ENCODE measurements at regions not wholly inside any gene's neighbourhood (a gene's known extent, or its start where the extent isn't known, plus 50 kb on each side); places are given as distances from the start of the nearest gene placed in this dataset.

DNA sequence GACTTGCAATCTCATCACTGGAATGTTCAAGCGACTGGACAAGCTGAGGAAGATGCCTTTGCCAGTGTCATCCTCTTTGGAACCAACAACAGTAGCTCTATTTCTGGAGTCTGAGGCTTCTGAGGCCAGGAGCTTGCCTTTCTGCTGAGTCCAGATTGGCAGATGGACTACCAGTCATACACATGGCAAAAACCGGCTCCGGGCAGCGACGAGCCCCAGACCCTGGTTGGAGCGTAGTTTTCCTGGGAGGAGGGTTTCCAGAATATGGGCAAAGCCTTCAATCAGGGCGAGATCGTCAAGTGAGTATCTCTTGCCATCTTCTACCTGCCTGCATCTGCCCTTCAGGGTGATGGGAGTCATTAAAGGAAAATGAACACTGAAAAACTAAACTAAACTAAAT, 807.9 kb downstream of the C4orf33 start:
- Histone ChIP-seq H3K27me3 (no peaks in the 10 kb centered on the region), H3K27ac (no peak overlapping the region), H3K4me3 (replicated peaks in 1 of 3) (no peak overlapping the region), H3K4me1 (no peaks in the 10 kb centered on the region), H3K36me3 (no peaks in the 10 kb centered on the region), H3K9me3 (no peaks in the 10 kb centered on the region)
- intact Hi-C loops (cut with DNase I): no loop called here
- WGBS, 2 donors: 94 to 95% methylated on average over 8 of the region's 8 CpGs
- TF ChIP-seq, protein P1, sequence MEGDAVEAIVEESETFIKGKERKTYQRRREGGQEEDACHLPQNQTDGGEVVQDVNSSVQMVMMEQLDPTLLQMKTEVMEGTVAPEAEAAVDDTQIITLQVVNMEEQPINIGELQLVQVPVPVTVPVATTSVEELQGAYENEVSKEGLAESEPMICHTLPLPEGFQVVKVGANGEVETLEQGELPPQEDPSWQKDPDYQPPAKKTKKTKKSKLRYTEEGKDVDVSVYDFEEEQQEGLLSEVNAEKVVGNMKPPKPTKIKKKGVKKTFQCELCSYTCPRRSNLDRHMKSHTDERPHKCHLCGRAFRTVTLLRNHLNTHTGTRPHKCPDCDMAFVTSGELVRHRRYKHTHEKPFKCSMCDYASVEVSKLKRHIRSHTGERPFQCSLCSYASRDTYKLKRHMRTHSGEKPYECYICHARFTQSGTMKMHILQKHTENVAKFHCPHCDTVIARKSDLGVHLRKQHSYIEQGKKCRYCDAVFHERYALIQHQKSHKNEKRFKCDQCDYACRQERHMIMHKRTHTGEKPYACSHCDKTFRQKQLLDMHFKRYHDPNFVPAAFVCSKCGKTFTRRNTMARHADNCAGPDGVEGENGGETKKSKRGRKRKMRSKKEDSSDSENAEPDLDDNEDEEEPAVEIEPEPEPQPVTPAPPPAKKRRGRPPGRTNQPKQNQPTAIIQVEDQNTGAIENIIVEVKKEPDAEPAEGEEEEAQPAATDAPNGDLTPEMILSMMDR (IDR thresholded peaks at IDR 0.05): no peak
- no peak for TF ChIP-seq POLR2A (IDR thresholded peaks at IDR 0.05)
- DNase-seq: no peak

DNA sequence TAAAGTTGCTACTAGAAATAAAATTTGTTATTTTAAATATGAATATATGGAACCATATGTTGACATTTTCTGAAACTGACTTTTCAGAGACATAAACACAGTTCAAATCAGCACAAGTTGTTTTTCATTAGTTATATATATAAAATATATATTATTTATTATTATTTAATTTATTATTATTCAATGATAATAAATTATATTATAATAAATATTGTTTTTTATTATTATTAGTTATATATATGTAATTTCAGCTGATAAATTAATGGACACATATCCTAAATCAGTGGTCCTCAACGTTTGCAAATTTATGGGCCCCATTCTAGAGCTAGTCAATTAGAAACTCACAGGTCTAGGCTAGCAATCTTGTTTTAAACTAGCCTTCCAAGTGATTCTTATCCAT, 809.3 kb downstream of the C4orf33 start:
- 69 to 70% methylated on average over 1 of the region's 1 CpG for WGBS, 2 donors
- no peaks in the 10 kb centered on the region for H3K36me3 ChIP-seq
- H3K27ac ChIP-seq: no peak overlapping the region
- H3K27me3 ChIP-seq: no peaks in the 10 kb centered on the region
- intact Hi-C loops (cut with DNase I): no loop called here
- DNase-seq: no peak
- no peak overlapping the region for H3K4me3 ChIP-seq (replicated peaks in 1 of 3)
- H3K9me3 ChIP-seq: no peaks in the 10 kb centered on the region
- no peaks in the 10 kb centered on the region for H3K4me1 ChIP-seq
- TF ChIP-seq POLR2A (IDR thresholded peaks at IDR 0.05): no peak
- TF ChIP-seq, protein P1 (IDR thresholded peaks at IDR 0.05): no peak

DNA sequence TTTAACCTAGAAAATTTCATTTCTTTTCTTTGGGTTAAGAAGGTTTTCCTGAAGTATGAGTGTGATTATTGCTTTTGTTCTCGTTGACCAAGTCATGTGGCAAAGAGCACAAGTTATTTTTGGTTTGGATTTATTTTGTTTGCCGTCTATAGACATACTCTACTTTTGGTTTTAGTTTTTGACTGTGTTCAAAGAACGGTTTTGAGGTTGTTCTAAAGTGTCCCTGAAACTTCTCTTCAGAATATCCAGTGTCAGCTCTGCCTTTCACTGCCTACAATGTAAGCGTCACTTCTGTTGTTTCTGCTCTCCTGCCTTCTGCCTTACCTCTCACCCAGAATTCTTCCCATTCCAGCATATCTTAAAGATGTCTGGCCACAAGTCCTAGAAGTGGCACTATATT, 812.2 kb downstream of the C4orf33 start:
- WGBS, 2 donors: 33 to 40% methylated on average over 4 of the region's 4 CpGs
- Histone ChIP-seq H3K4me1 (no peaks in the 10 kb centered on the region), H3K36me3 (no peaks in the 10 kb centered on the region), H3K4me3 (replicated peaks in 1 of 3) (no peak overlapping the region), H3K9me3 (no peaks in the 10 kb centered on the region), H3K27me3 (no peaks in the 10 kb centered on the region), H3K27ac (no peak overlapping the region)
- intact Hi-C loops (cut with DNase I): no loop called here
- no peak for TF ChIP-seq POLR2A (IDR thresholded peaks at IDR 0.05)
- TF ChIP-seq, protein P1 (IDR thresholded peaks at IDR 0.05): no peak
- DNase-seq: no peak

DNA sequence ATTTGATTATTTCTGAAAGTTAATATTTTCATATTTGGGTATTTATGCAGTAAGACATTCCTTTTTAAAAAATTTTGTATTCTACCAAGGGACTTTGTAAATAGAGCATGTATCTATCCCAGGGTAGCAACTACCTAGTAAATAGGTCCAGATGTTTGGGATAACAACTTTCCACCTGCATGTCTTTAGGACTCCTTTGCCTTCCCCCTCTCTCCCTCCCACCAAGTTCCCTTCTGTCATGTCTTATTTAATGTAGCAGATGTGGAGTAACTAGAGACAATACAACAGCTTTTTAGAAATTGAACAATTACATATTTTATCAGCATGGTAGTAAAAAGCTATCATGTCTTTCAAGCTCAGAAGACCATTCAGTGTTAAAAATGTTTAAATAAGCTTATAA, 821.0 kb downstream of the C4orf33 start:
- no peak for DNase-seq
- Histone ChIP-seq H3K36me3 (no peaks in the 10 kb centered on the region), H3K27me3 (no peaks in the 10 kb centered on the region), H3K4me1 (no peaks in the 10 kb centered on the region), H3K27ac (no peak overlapping the region), H3K4me3 (replicated peaks in 1 of 3) (no peak overlapping the region), H3K9me3 (no peaks in the 10 kb centered on the region)
- TF ChIP-seq, protein P1 (IDR thresholded peaks at IDR 0.05): no peak
- no peak for TF ChIP-seq POLR2A (IDR thresholded peaks at IDR 0.05)
- intact Hi-C loops (cut with DNase I): no loop called here

DNA sequence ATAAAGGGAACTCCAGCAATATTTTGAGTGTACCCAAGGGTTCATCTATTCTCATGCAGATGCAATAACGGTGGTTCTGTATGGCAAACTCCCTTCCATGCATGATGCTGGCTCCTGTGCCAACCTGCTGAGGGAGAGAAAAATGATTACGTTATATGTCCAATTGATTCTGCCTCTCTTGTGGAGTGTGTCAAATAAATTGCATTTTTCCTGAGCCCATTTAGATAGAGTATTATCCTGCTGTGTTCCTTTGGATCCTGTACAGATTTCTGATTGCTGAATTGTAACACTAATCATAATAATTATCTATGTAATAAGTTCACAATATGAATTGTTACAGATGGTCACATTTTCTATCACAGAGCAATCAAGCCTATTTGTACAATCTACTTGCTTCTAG, 821.7 kb downstream of the C4orf33 start:
- DNase-seq: no peak
- Histone ChIP-seq H3K9me3 (no peaks in the 10 kb centered on the region), H3K4me1 (no peaks in the 10 kb centered on the region), H3K36me3 (no peaks in the 10 kb centered on the region), H3K4me3 (replicated peaks in 1 of 3) (no peak overlapping the region), H3K27me3 (no peaks in the 10 kb centered on the region), H3K27ac (no peak overlapping the region)
- no peak for TF ChIP-seq POLR2A (IDR thresholded peaks at IDR 0.05)
- TF ChIP-seq, protein P1 (IDR thresholded peaks at IDR 0.05): no peak
- WGBS, 2 donors: 79 to 83% methylated on average over 2 of the region's 2 CpGs
- intact Hi-C loops (cut with DNase I): no loop called here
